Activated CD8-positive, alpha-beta T cell treated with anti-CD3 and anti-CD28 coated beads, Interleukin-2, amount 10 ng/mL, durations not matched to agents 7 days and 5 days (primary cell): ENCODE measurements at regions not wholly inside any gene's neighbourhood (a gene's known extent, or its start where the extent isn't known, plus 50 kb on each side); places are given as distances from the start of the nearest gene placed in this dataset.

ENCODE experiments used
- ATAC-seq: fragments of 150-1000 bp; cut with Tn5 transposase; one replicate; pipeline ENCODE4 v1.10.0; 2021; ENCODE audit warnings: moderate library complexity
- CTCF ChIA-PET: fragments of 350-600 bp; sonication (Branson Sonifier 250); formaldehyde crosslinking; loops from one replicate; lab custom pipeline; 2021; ENCODE audit warnings: antibody characterized with exemption; lab: Charles Lee
- POLR2A ChIA-PET: fragments of 350-600 bp; sonication (Branson Sonifier 250); formaldehyde crosslinking; loops from one replicate; lab custom pipeline; 2021; ENCODE audit warnings: antibody characterized with exemption; lab: Charles Lee
- DNase-seq: peaks from one replicate; pipeline ENCODE4 v3.0.0-alpha.2; 2020
- H3K27ac Mint-ChIP-seq: one replicate; pipeline ENCODE4 v1.8.0; 2021; ENCODE audit warnings: mild to moderate bottlenecking, mixed read lengths
- H3K27me3 Mint-ChIP-seq: one replicate; pipeline ENCODE4 v1.8.0; 2021; ENCODE audit warnings: low read depth, mixed read lengths
- H3K36me3 Mint-ChIP-seq: one replicate; pipeline ENCODE4 v1.8.0; 2021; ENCODE audit warnings: low read depth, mixed read lengths
- H3K4me1 Mint-ChIP-seq: one replicate; pipeline ENCODE4 v1.8.0; 2021; ENCODE audit warnings: low read depth, mixed read lengths
- H3K4me3 Mint-ChIP-seq: one replicate; pipeline ENCODE4 v1.8.0; 2021; ENCODE audit warnings: mild to moderate bottlenecking, mixed read lengths
- H3K9me3 Mint-ChIP-seq: one replicate; pipeline ENCODE4 v1.8.0; 2022; ENCODE audit warnings: mixed read lengths; ENCODE audit not compliant: insufficient read depth

DNA sequence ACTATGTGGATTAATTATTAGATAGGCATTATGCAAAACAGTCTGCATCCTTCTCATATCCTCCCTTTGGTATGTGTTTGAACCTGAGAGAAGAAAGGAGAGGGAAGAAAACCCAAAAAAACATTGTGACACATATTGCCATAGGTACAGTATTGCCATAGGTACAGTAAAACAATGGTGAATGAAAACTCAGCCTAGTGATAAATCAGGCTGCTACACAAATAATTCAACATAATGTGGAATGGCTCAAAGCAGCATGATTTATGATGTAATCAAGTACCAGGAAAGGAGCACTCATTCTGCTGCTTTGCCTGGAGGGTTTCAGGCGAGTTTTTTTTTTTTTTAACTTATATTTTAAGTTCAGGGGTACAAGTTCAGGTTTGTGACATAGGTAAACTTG lies 213.9 kb upstream of the LYPLAL1 start:
- Mint-ChIP-seq H3K36me3 (no peaks in the 10 kb centered on the region), H3K4me1 (no peaks in the 10 kb centered on the region), H3K27ac (no peak overlapping the region), H3K4me3 (no peak overlapping the region), H3K9me3 (no peaks in the 10 kb centered on the region), H3K27me3 (no peaks in the 10 kb centered on the region)
- POLR2A ChIA-PET = no interaction called here
- DNase-seq = no peak
- CTCF ChIA-PET = no interaction called here
- no peak for ATAC-seq

DNA sequence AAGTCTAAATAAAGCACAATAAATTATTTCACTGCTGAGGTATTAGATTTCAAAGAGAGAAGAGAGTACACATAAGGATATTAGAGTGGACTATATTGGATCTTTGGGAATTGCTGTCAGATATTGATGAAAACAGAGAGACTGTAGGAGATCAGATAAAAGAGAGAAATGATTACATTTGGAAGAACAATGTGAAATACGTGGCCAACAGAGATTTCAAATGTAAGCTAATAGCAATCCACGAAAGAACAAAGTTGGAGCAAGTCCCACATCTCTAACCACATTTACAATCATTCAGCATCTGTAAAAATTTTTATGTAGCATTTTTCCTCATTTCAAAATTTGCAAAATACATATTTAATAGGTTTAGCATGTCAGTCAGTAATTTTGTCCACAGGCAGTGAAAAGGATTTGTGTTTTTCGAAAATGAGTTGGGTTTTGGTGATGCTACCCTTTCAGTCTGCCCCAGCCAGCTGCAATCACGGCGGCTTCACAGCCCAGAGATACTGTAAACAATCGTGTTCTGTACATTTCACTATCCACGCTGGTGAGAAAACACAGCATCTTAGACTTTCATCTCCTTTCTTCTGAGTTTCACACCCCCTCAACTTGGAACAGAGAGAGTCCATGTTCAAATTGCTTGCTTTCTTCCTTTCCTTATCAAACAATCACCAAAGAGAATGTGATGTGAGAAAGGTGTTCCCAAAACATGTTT lies 209.1 kb upstream of the LYPLAL1 start:
- H3K27ac Mint-ChIP-seq = no peak overlapping the region

DNA sequence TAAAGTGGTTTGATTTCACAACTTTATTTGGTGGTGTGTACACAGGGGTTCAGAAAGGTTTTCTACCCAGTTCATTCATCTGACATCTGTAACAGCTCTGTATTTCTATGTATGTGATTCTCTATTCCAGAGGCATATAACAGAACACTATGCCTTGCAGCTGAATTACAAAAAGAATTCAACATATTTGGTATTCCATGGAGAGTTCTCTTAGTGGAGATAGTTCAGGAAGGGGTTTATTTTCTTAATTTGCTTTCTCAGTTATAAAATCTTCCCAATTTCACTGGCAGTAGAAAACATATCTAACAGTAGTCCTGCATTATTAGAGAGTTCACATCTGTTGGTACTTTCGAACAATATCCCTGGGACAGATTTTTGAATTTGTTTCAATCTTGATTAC lies 207.9 kb upstream of the LYPLAL1 start:
- no peak for DNase-seq
- no peak for ATAC-seq
- ChIA-PET CTCF (no interaction called here), POLR2A (no interaction called here)
- H3K36me3 Mint-ChIP-seq = no peaks in the 10 kb centered on the region
- no peaks in the 10 kb centered on the region for H3K27me3 Mint-ChIP-seq
- H3K27ac Mint-ChIP-seq = no peak overlapping the region
- peaks cover 3% of the 10 kb centered on the region for H3K9me3 Mint-ChIP-seq
- no peaks in the 10 kb centered on the region for H3K4me1 Mint-ChIP-seq
- H3K4me3 Mint-ChIP-seq = no peak overlapping the region

More for the DNA sequence above, 209.1 kb upstream of the LYPLAL1 start:
- H3K4me3 Mint-ChIP-seq = no peak overlapping the region
- ATAC-seq = no peak
- no peaks in the 10 kb centered on the region for H3K4me1 Mint-ChIP-seq
- ChIA-PET CTCF (no interaction called here), POLR2A (no interaction called here)
- no peaks in the 10 kb centered on the region for H3K36me3 Mint-ChIP-seq
- no peaks in the 10 kb centered on the region for H3K9me3 Mint-ChIP-seq
- no peak for DNase-seq
- no peaks in the 10 kb centered on the region for H3K27me3 Mint-ChIP-seq

DNA sequence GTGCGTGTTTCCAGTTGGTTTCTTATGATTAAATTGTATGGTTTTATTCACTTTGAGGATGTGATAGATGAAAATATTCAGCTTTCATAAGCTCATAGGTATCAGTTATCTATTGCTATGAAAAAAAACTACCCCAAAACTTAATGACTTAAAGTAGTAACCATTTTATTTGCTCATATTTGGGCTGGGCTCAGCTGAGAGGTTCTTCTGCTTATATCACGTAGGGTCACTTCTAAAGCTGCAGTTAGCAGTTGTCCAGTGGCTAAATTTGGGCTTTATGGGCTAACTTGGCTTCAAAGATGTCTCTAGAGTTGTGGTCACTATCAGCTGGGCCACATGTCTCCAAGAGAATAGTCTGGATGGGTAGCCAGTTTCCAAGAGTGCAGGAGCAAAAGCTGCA lies 206.4 kb upstream of the LYPLAL1 start:
- Mint-ChIP-seq H3K27me3 (no peaks in the 10 kb centered on the region), H3K4me1 (no peaks in the 10 kb centered on the region), H3K27ac (no peak overlapping the region), H3K9me3 (peaks cover 3% of the 10 kb centered on the region), H3K4me3 (no peak overlapping the region), H3K36me3 (no peaks in the 10 kb centered on the region)
- DNase-seq (no peak), ATAC-seq (no peak)
- ChIA-PET POLR2A (no interaction called here), CTCF (no interaction called here)

DNA sequence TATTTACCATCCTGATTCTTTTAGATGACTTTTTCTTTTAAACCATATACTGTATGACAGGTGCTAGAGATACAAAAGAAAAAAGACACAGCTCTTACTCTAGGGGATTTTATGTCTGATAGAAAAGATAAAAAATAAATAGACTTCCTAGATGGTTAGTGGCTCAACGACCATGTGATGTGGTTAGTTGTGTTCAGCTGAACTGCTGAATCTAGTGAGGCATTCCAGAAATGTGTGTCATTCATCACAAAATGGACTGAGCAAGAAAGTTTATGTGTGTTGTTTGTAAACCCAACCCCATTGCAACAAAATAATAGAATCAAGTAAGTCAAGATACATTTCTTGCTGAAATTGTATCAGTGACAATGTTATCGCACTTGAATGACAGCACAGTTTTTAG lies 205.8 kb upstream of the LYPLAL1 start:
- CTCF ChIA-PET = no interaction called here

DNA sequence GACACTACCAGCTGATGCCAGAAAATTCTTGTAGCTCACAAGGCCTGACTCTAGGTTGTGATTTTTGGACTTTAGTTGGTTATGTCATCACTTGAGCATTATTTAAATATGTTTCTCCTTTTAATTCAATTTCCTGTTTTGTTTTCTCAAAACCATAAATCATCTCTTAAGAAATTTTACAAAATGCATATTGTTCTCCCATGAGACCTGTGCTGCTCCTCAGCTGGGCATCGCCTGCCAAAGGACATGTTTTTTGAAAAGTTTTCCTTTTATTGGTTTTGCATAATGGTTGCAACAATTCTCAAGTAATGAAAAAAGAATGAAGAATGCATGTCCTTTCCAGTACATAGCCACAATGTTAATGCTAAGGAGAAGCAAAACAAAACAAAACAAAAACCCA lies 204.7 kb upstream of the LYPLAL1 start:
- POLR2A ChIA-PET = no interaction called here
- no peak overlapping the region for H3K4me3 Mint-ChIP-seq
- DNase-seq = no peak
- ATAC-seq = no peak
- no peak overlapping the region for H3K27ac Mint-ChIP-seq
- H3K36me3 Mint-ChIP-seq = no peaks in the 10 kb centered on the region
- H3K9me3 Mint-ChIP-seq = peaks cover 3% of the 10 kb centered on the region
- H3K4me1 Mint-ChIP-seq = no peaks in the 10 kb centered on the region
- no peaks in the 10 kb centered on the region for H3K27me3 Mint-ChIP-seq
- CTCF ChIA-PET = no interaction called here

More for the DNA sequence above, 205.8 kb upstream of the LYPLAL1 start:
- Mint-ChIP-seq H3K4me3 (no peak overlapping the region), H3K27me3 (no peaks in the 10 kb centered on the region), H3K9me3 (peaks cover 3% of the 10 kb centered on the region), H3K4me1 (no peaks in the 10 kb centered on the region), H3K27ac (no peak overlapping the region), H3K36me3 (no peaks in the 10 kb centered on the region)
- DNase-seq (no peak), ATAC-seq (no peak)
- POLR2A ChIA-PET = no interaction called here

DNA sequence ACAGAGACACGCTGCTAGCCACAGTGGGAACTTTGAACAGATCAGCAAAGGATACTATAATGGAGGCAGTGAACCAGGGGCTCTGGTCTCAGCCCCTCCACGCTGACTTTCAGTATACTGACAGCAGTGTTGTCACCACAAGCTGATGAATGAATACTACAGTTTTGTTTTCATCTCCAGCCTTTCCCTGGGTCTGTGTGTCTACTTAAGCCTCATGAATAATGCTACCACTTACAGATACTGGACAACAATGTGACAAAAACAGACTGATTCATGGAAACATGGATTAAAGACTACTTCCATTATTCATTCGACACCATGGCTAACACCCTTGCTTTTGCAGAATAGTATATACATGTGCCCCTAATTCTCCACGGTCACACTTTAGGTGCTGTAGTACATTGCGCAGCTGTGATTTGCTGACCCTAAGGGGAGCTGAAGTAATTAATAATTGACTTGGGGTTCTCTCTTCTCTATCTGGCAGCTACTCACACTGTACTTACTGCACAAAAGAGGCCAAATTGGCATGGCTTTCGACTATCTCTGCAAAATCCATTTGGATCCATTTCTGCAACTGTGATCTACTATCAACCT lies 203.2 kb upstream of the LYPLAL1 start:
- ChIA-PET CTCF (no interaction called here), POLR2A (no interaction called here)
- Mint-ChIP-seq H3K4me3 (no peak overlapping the region), H3K27me3 (no peaks in the 10 kb centered on the region), H3K36me3 (no peaks in the 10 kb centered on the region), H3K4me1 (no peaks in the 10 kb centered on the region), H3K27ac (no peak overlapping the region), H3K9me3 (peaks cover 3% of the 10 kb centered on the region)
- ATAC-seq = no peak
- DNase-seq = no peak

DNA sequence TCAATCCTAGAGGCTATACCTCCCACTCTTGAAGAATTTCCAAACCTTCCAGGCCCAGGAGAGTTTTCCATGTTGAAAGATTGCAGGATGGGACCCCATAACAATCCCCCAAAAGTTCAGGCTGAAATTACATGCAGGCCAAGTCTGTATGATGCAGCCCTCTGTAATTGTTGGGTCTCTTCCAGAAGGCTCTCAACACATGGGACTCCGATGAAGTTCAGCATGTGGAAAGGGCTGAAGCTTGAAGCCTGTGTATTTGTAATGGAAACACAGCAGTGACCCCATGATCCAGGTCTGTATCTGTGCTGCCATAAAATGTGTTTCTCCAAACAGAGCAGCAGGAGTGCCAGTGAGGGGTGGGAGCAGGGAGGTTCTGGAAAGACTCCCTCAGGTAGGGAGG lies 202.5 kb upstream of the LYPLAL1 start:
- H3K4me3 Mint-ChIP-seq = no peak overlapping the region
- ATAC-seq (no peak), DNase-seq (no peak)
- H3K36me3 Mint-ChIP-seq = no peaks in the 10 kb centered on the region
- H3K9me3 Mint-ChIP-seq = peaks cover 3% of the 10 kb centered on the region
- ChIA-PET CTCF (no interaction called here), POLR2A (no interaction called here)
- no peak overlapping the region for H3K27ac Mint-ChIP-seq
- no peaks in the 10 kb centered on the region for H3K4me1 Mint-ChIP-seq
- no peaks in the 10 kb centered on the region for H3K27me3 Mint-ChIP-seq

DNA sequence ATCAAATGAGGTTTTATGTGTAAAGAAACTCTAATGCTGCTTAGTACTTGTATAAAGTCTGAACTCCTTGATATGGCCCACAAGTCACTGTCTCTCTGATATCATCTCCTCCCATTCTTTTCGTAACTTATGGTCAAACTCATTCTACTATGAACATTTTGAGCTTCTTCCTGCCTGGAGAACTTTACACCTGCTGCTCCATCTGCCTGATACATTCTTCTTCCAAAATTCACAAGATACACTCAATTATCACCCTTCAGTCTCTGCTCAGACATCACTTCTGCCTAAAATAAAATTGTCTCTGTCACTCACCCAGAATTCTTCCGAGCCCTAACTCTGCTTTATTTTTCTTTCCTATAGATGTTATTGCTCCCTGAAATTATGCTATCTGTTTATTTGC lies 192.8 kb upstream of the LYPLAL1 start:
- Mint-ChIP-seq H3K4me1 (no peaks in the 10 kb centered on the region), H3K9me3 (no peaks in the 10 kb centered on the region), H3K27me3 (no peaks in the 10 kb centered on the region), H3K36me3 (no peaks in the 10 kb centered on the region), H3K27ac (no peak overlapping the region), H3K4me3 (no peak overlapping the region)
- ATAC-seq (no peak), DNase-seq (no peak)
- POLR2A ChIA-PET = no interaction called here
- CTCF ChIA-PET = no interaction called here

DNA sequence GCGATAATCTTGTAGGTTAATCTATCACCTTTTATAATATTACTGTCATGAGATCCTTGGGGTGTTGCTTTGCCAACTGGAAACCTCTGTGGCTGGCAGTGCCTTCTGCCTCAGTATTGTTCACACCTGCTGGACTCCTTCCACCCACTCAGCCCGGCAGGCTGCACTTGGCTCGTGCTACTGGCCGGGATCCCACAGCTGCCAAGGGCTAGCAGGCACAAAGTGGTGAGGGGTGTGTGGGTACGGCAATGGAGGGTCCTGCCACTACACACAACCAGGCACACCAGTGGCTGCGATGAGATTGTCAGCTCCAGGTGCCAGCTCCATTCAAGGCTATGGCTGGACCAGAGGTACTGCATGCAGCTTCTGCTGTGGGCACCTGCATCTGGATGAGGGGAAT lies 191.2 kb upstream of the LYPLAL1 start:
- POLR2A ChIA-PET = no interaction called here
- DNase-seq (no peak), ATAC-seq (no peak)
- no peak overlapping the region for H3K4me3 Mint-ChIP-seq
- no peak overlapping the region for H3K27ac Mint-ChIP-seq
- no peaks in the 10 kb centered on the region for H3K36me3 Mint-ChIP-seq
- CTCF ChIA-PET = no interaction called here
- H3K4me1 Mint-ChIP-seq = no peaks in the 10 kb centered on the region
- no peaks in the 10 kb centered on the region for H3K27me3 Mint-ChIP-seq
- H3K9me3 Mint-ChIP-seq = no peaks in the 10 kb centered on the region

DNA sequence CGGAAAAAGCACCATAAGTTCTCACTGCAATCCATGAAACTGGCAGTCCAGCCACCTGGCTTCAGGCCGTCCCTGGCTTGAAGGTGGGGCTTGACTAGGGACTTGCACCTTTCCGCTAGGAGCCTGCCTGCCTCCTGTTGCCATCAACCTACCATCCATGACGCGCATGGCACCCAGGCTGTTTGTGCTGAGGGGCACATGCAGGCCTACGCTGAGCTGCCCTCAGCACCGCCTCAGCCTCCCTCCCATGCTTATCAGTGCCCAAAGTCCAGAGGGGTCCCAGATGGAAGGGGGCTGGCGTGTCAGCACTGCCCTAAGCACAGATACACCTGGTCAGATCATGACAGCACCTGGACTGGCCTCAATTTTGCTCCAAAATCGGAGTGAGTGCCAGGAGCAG lies 190.2 kb upstream of the LYPLAL1 start:
- Mint-ChIP-seq H3K27me3 (no peaks in the 10 kb centered on the region), H3K4me3 (no peak overlapping the region), H3K9me3 (no peaks in the 10 kb centered on the region), H3K36me3 (no peaks in the 10 kb centered on the region), H3K4me1 (no peaks in the 10 kb centered on the region), H3K27ac (no peak overlapping the region)
- ChIA-PET CTCF (no interaction called here), POLR2A (no interaction called here)
- DNase-seq (no peak), ATAC-seq (no peak)

DNA sequence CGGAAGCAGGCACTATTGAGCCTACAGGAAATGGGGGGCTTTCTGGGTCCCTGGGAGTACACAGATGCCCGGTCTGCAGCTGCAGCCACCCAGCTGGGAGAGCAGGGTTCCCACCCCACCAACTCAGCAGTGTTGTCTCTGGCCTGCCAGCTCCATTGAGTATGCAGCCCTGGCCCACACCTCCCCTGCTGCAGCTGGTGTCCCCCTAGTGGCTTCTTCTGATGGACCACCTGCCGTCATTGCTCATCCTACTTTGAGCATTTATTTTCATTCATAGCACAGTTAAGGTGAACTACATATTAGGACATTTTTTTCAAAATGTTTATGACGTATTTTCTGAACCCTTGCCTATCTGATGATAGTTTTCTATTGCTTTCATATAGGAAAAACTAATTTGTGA lies 189.8 kb upstream of the LYPLAL1 start:
- Mint-ChIP-seq H3K9me3 (no peaks in the 10 kb centered on the region), H3K27me3 (no peaks in the 10 kb centered on the region), H3K4me1 (no peaks in the 10 kb centered on the region), H3K27ac (no peak overlapping the region), H3K4me3 (no peak overlapping the region), H3K36me3 (no peaks in the 10 kb centered on the region)
- no peak for ATAC-seq
- POLR2A ChIA-PET = no interaction called here
- DNase-seq = no peak
- CTCF ChIA-PET = no interaction called here
